ENCODE measurements at regions not wholly inside any gene's neighbourhood (a gene's known extent, or its start where the extent isn't known, plus 50 kb on each side); places are given as distances from the start of the nearest gene placed in this dataset.

GRCh38 chr3:193808317-193808716 is 215.3 kb downstream of the OPA1 start:
- no peaks in the 10 kb centered on the region for H3K9me3 Mint-ChIP-seq
- no peak for DNase-seq (ENCODE audit: low read depth, low spot score)
- H3K4me1 Mint-ChIP-seq: peaks cover 21% of the 10 kb centered on the region
- H3K36me3 Mint-ChIP-seq (ENCODE audit: low read depth): no peaks in the 10 kb centered on the region
- H3K27me3 Mint-ChIP-seq (ENCODE audit: low read depth): peaks cover 52% of the 10 kb centered on the region
- TF ChIP-seq CTCF (conservative IDR thresholded peaks at IDR 0.05): no peak
- H3K4me3 Mint-ChIP-seq: no peak overlapping the region
- no peak overlapping the region for H3K27ac Mint-ChIP-seq (ENCODE audit: unreplicated experiment)

DNA sequence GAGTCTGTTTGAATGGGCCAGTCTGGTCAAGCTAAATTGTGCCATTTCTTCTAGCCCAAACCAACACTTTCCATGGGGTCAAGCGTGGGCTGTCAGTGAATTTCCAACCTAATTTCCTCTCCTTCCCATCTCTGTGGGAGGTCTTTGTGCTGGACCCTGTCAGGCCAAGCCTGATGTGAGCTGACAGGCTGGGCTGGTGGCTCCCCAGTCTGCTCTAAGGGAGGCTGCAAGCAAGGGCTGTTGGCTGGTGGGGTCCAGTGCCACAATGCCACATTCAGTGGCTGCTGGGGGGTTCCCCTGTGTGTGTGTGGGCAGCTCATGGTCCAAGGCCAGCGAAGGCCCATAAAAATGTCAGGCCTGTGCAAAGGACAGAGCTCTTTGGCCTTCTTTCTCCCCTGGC is 216.1 kb downstream of the OPA1 start:
- Mint-ChIP-seq H3K27me3 (ENCODE audit: low read depth) (peaks cover 59% of the 10 kb centered on the region), H3K36me3 (ENCODE audit: low read depth) (no peaks in the 10 kb centered on the region), H3K9me3 (no peaks in the 10 kb centered on the region), H3K4me1 (peaks cover 24% of the 10 kb centered on the region), H3K27ac (ENCODE audit: unreplicated experiment) (no peak overlapping the region), H3K4me3 (no peak overlapping the region)
- TF ChIP-seq CTCF (conservative IDR thresholded peaks at IDR 0.05): no peak
- DNase-seq (ENCODE audit: low read depth, low spot score): no peak

DNA sequence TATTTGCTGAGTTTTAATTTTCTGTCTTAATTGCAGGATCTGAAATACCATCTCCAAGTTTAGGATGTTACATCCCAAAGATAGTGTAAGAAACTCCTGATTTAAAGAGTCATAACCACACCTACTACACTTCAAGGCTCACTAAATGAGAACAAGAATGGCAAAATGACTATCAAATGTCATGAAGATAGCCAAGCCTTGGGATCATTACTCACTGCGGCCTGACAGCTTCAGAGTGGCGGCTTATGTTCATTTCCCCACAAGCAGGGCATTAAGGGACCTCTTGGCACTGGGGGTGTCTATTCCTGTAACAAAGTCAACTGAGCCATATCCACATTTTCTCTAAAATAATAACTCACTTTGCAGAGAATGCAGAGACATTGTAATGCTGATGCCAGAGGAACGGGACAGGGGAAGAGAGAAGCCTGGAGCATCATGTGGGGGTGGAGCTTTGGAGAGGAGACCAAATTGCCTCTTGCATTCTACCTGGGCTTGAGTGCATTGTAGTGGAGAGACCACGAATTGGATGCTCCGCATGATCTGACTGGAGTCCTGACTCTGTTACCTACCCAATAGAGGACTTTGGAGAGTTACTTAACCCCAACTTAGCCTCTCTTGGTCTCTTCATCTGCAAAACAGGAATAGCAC is 219.2 kb downstream of the OPA1 start:
- no peak for DNase-seq (ENCODE audit: low read depth, low spot score)
- H3K4me3 Mint-ChIP-seq: no peak overlapping the region

GRCh38 chr3:193812791-193813500 is 219.9 kb downstream of the OPA1 start:
- DNase-seq (ENCODE audit: low read depth, low spot score): no peak
- no peak for TF ChIP-seq CTCF (conservative IDR thresholded peaks at IDR 0.05)
- no peak overlapping the region for H3K4me3 Mint-ChIP-seq
- peaks cover 37% of the 10 kb centered on the region for H3K4me1 Mint-ChIP-seq
- no peaks in the 10 kb centered on the region for H3K9me3 Mint-ChIP-seq
- no peaks in the 10 kb centered on the region for H3K36me3 Mint-ChIP-seq (ENCODE audit: low read depth)
- H3K27ac Mint-ChIP-seq (ENCODE audit: unreplicated experiment): no peak overlapping the region
- peaks cover 65% of the 10 kb centered on the region for H3K27me3 Mint-ChIP-seq (ENCODE audit: low read depth)

More for the DNA sequence above, 219.2 kb downstream of the OPA1 start:
- no peaks in the 10 kb centered on the region for H3K36me3 Mint-ChIP-seq (ENCODE audit: low read depth)
- H3K27ac Mint-ChIP-seq (ENCODE audit: unreplicated experiment): no peak overlapping the region
- peaks cover 69% of the 10 kb centered on the region for H3K27me3 Mint-ChIP-seq (ENCODE audit: low read depth)
- peaks cover 31% of the 10 kb centered on the region for H3K4me1 Mint-ChIP-seq
- no peaks in the 10 kb centered on the region for H3K9me3 Mint-ChIP-seq
- TF ChIP-seq CTCF (conservative IDR thresholded peaks at IDR 0.05): no peak

DNA sequence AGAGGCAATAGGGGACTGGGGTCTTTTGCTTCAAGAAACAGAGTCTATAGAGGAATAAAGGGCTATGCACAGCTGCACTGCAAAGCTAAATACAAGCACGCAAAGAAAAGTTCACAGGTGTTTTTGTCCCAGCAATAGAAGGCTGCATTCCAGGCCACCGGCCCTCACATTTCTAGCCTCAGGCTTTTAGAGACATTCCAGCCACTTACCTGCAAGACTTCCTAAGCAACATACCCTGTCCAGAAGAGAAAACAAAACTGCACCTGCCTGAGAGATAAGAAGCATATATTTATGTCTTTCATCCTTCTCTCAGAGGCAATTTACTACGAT is 220.5 kb downstream of the OPA1 start:
- no peak for TF ChIP-seq CTCF (conservative IDR thresholded peaks at IDR 0.05)
- Mint-ChIP-seq H3K9me3 (no peaks in the 10 kb centered on the region), H3K36me3 (ENCODE audit: low read depth) (no peaks in the 10 kb centered on the region), H3K27me3 (ENCODE audit: low read depth) (peaks cover 62% of the 10 kb centered on the region), H3K4me3 (no peak overlapping the region), H3K4me1 (peaks cover 37% of the 10 kb centered on the region), H3K27ac (ENCODE audit: unreplicated experiment) (no peak overlapping the region)
- DNase-seq (ENCODE audit: low read depth, low spot score): no peak

Data from neural crest cell (in vitro differentiated cells).